ENCODE measurements at regions not wholly inside any gene's neighbourhood (a gene's known extent, or its start where the extent isn't known, plus 50 kb on each side); places are given as distances from the start of the nearest gene placed in this dataset.

DNA sequence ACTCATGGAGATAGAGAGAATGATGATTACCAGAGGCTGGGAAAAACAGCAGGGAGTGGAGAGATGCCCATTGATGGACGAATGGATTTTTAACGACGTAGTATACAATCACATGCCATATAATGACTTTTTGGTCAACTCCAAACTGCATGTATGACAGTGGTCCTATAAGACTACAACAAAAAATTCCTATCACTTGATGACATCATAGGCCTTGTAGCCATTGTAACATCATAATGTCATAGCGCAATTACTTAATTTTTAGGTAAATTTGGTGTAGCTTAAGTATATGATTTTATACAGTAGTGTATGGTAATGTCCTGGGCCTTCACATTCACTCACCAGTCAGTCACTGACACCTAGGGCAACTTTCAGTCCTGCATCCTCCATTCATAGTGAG lies 264.3 kb downstream of the RAP2B start:
- POLR2A ChIA-PET, result no interaction called here
- CTCF ChIA-PET, result no interaction called here

DNA sequence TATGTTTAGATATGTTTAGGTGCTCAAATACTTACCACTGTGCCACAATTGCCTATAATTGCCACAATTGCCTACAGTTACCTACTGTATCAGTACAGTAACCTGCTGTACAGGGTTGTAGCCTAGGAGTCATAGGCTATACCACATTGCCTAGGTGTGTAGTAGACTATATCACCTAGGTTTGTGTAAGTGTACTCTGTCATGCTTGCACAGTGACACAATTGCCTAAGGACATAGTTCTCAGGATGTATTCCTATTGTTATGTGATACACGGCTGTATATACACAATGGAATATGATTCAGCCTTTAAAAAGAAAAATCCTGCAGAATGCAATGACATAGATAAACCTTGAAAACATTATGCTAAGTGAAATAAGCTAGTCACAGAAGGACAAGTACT lies 264.8 kb downstream of the RAP2B start:
- ChIA-PET POLR2A (no interaction called here), CTCF (no interaction called here)

DNA sequence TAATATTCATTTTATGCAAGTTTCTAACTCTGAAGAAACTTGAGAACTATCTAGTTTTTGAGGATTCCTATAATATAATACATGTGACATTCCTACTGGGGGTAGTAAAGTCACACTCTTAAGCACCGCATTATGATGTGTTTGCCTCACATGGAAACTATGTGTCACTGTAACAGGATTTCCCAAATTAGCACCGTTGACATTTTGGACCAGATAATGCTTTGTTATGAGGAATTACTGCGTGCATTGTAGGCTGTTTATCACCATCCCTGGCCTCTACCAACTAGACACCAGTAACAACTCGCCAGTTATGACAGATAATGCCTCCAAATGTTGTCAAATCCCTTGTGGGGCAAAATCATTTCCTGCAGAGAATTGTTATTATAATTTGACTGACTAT lies 267.8 kb downstream of the RAP2B start:
- ChIA-PET CTCF (no interaction called here), POLR2A (no interaction called here)

DNA sequence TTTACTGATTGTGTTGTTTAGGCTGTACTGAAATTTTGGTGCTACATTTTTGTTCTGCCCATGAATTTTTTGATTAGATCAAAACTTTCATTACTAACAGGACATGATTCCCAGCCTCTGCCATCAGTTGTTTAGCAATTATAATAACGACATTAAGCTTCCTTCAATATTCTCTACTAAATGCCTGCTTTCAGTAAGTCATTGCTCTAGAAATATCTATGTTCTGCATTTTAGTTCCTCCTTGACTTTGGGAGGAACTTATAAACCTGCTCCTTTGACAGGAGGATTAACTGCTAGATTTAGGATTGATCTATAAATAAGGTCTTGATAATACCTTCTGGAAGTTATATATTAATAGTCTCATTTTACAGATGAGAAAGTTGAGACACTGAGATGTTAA lies 269.1 kb downstream of the RAP2B start:
- ChIA-PET CTCF (interaction anchor here (0.5 kb wide), 1 partner anchor 324 kb away, joined by 3 read pairs; no protein-coding TSS in a partner anchor), POLR2A (no interaction called here)

DNA sequence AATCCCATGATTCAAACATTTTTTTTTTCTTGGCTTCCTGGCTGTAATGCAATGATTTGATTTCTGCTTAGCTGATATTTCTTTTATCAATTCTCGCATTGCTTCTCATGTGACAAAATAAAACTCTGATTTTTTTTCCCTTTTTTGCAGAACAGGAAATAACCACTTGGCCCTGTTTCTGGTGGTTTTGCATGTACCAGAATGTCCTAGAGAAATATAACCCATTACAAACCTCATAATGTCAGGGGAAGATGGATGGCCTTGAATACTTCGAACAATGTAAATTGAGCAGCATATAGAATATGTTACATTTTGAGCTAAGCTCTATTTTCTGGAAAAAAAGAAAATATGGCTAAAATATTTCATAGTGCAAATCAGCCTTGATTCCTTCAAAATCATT lies 275.6 kb downstream of the RAP2B start:
- ChIA-PET POLR2A (no interaction called here), CTCF (no interaction called here)

DNA sequence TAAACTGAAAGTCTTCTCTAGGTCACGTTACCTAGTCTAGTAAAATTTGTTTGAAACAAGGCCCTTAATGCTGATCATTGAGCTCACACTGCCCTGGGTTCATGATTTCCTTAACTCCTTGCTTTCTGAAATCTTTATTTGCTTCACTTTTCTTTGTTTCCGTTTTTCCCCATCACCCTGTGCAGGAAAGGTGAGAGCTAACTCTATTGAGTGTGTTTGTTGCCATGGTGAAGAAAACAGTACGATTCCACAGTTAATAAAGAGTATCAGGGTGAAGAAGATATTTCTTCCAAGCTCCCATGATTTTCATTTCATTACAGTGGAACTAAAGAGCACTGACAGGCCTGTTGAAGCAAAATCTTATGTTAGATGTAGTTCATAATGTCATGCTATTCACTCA lies 276.2 kb downstream of the RAP2B start:
- POLR2A ChIA-PET, result no interaction called here

DNA sequence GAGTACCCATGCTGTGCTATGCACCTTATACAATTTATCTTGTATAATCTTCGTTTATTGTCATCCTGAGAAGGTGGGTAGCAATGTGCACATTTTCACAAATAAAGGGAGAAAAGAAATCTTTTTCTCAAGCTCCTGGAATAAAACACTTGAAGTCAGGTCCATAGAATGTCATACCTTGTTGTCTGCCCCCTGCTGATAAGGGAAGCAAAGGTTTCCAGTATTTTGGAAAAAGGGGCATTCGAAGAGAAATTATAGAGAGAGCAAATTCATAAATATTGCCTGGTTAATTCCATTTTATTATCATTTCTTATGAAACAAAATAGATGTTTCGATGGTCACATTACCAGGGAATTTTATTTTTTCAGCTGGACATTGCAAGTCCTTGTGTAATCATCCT lies 277.8 kb downstream of the RAP2B start:
- POLR2A ChIA-PET, result no interaction called here
- CTCF ChIA-PET, result no interaction called here

More for the DNA sequence above, 276.2 kb downstream of the RAP2B start:
- CTCF ChIA-PET, result no interaction called here

DNA sequence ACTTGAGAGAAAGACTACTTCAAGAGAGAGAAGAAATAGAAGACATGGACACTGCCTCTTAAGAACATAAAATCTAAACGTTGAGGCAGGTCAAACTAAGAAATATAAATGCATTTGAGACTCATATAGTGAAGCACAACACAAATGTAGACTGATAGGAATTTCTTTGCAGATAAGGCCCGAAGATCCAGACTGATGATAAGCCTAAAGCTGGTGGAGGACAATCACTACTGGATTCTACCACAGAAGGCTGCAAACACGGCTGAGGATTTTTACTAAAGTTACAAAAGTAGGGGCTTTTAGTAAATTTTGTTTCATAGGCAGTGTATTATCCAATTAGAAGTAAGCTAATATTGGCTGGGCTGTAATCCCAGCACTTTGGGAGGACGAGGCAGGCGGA lies 278.3 kb downstream of the RAP2B start:
- CTCF ChIA-PET, result no interaction called here

DNA sequence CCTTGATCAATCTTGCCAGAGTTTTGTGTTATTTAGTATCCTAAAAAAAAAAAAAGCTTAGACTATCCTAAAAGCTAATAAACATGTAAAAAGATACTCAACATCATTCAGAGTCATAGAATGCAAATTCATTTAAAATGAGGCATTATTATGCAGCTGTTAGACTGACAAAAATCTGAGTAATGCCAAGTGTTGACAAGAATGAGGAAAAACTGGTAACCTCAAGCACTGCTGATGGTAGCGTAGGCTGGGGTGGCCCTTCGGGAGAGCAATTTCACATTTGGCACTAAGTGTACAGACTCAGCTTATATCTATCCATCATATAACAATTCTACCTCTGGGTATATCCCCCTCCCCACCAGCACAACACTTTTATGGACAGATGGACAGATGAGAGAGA lies 280.4 kb downstream of the RAP2B start:
- ChIA-PET POLR2A (no interaction called here), CTCF (no interaction called here)

More for the DNA sequence above, 278.3 kb downstream of the RAP2B start:
- POLR2A ChIA-PET, result no interaction called here

DNA sequence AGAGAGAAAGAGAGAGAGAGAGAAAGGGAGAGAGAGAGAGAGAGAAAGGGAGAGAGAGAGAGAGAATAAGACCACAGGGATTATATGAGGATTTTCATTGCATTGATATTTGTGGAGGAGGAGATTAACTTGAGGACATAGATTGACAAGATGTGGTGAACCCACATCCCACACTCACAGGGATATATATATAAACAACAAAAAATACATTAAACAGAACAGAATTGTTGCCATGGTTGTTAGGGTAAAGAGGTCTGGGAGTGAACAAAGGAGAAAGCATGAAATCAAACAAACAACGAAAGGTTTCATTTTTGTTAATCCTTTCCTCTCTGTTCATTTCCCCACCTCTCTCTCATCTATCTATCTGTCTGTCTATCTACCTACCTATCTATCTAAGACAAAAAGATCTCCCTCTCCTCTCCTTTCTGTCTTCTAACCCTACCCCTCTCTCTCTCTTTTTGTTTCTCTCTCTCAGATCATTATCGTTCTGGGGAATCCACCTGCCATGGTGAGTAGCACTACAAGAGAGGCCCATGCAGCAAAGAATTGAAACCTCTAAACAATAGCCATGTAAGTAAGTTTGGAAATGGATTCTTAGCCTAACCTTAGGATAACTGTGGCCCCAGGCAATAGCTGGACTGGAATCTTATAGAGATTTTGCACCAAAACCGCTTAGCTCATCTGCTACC lies 280.9 kb downstream of the RAP2B start:
- ChIA-PET POLR2A (no interaction called here), CTCF (no interaction called here)

DNA sequence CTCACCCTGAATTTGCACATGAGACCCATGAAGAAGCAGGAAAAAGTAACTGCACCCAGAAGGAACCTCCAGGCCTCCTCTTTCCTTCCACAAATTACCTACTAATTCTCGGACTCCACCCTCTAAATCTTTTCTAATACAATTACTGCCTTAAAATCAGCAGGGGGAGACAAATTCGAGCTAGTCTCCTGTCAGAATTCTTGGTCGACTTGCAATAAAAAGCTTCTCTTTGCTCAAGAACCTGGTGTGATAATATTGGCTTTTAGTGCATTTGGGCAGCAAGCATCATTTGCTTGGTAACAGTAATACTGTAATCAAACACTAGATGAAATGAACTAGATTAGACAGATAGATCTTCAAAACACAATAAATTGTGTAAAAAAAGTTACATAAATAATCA lies 281.9 kb downstream of the RAP2B start:
- CTCF ChIA-PET, result no interaction called here
- POLR2A ChIA-PET, result no interaction called here

DNA sequence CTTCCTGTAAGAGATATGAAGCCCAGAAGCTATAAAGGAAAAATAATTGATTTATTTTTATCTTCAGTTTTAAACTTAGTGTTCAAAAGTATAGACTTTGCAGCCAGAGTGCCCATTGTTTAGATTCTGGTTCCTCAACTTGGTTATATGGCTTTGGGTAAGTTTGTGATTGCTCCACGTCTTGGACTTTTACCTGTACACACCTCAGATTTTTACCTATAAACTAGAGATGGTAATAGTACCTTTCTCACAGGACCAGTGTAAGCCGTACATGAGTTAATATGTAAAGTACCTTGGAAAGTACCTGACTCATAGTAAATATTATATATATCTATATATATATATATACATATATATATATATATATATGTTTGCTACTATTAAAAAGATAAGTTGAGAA lies 283.8 kb downstream of the RAP2B start:
- ChIA-PET CTCF (no interaction called here), POLR2A (no interaction called here)

DNA sequence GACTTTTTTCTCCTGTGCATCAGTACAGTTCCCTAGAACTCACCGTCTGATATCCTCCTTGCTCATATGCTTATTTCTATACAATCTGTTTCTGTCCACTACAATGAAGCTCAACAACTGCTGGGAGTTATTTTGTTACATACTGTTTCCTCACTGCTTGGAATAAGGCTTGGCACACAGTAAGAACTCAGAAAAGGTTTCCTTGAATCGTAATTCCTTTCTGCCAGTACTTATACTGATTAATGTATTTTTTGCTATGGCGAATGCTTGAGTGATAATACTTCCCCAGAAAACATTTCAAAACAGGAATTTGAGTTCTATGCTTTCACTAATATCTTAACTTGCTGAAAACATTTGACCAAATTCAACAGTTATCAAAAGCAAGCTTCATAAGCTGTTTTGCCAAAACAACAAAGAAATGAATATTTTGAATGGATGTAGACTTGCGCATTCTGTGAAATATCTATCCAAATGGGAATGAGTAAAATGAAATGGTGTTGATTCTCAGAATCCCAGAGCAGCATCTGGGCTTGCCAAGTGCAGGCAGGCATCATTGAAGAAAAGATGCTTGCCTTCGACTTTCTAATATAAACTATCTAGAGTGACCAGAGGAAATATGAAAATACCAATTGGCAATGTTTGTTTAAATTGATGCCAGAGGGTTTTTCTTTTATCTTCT lies 286.3 kb downstream of the RAP2B start:
- ChIA-PET CTCF (no interaction called here), POLR2A (no interaction called here)

DNA sequence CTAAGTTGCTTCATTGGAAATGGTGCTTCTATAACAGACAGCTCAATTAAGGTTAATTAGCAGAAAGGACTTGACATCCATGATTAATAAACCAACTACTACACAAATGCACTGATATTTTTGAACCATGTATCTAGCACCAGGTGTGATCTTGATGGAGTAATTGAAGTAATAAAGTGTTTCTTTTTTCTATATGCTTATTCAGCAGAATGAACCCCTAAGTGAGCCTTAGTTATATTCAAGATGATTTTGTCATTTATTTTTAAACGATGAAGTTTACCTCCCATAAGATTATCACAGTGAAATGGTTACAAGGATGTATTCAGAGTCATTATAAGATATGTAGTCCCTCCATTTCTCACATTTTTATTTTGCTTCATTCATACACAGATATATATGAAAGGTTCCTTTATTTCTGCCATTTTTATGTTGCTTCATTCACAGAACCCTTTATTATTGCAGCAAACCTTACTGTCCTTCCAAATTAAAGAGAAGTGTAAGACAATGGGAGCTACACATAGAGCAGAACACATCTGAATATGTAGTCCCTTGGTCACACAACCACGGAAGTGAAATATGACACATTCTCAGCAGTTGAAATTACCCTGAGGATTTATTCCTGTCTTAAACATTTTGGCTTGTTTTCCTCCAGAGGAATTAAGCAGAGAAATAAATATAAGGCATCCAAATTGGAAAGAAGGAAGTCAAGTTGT lies 295.0 kb downstream of the RAP2B start:
- ChIA-PET POLR2A (no interaction called here), CTCF (interaction anchor here (0.5 kb wide), 1 partner anchor 9 kb away, joined by 3 read pairs; no protein-coding TSS in a partner anchor)

DNA sequence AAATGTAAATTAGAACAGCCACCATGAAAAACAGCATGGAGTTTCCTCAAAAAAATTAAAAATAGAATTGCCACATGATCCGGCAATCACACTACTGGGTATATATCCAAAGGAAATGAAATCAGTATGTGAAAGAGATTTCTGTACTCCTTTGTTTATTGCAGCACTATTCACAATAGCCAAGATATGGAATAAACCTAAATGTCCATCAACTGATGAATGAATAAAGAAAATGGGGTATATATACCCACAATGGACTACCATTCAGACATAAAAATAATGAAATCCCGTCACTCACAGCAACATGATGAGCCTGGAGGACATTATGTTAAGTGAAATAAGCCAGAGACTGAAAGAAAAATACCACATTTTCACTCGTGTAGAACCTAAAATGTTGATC lies 296.9 kb downstream of the RAP2B start:
- POLR2A ChIA-PET, result no interaction called here
- CTCF ChIA-PET, result no interaction called here

DNA sequence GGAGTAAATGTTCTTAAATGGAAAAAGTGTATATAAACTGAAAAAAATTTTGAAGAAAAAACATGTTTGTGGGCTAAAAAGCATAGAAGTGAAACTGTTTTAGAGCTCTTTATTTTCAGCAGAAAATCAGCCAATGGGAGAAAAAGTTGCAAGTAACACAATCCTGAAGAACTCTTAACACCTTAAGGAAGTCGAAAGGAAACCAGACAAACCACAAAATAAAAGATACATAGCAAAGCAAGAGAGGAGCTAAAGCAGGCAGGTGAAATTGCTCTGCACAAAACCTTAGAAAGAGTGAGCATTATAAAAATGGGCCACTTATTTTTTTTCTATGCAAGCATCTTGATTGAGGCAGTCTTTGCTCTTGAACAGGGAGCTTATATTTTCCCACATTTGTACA lies 300.5 kb downstream of the RAP2B start:
- ChIA-PET CTCF (no interaction called here), POLR2A (interaction anchor here (0.6 kb wide), 1 partner anchor 297 kb away, joined by 7 read pairs; no protein-coding TSS in a partner anchor)

DNA sequence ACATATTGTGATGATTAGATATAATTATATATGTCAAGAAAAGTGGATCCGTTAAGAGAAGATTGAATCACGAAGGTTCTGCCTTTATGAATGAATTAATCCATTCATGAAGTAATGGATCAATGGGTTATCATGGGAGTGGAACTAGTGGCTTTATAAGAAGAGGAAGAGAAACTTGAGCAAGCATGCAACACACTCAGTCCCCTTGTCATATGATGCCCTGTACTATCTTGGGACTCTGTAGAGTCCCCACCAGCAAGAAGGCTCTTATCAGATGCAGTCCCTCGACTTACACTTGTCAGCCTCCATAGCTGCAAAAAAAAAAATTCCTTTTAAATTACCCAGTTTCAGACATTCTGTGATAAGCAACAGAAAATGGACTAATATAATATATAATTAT lies 301.9 kb downstream of the RAP2B start:
- CTCF ChIA-PET, result no interaction called here
- POLR2A ChIA-PET, result no interaction called here

DNA sequence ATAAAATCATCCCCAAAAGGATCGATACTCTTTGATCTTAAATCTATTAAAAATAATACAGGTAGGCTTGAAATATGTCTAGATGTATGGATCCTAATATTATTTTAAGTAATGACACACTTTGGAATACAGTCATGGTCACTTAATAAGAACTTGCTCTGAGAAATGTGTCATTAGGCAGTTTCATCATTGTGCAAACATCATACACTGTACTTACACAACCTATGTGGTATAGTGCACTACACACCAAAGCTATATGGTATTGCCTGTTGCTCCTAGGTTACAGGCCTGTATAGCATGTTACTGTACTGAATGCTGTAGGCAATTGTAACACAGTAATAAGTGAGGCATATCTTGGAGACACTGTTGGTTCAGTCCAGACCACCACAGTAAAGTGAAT lies 307.1 kb downstream of the RAP2B start:
- ChIA-PET CTCF (no interaction called here), POLR2A (no interaction called here)

DNA sequence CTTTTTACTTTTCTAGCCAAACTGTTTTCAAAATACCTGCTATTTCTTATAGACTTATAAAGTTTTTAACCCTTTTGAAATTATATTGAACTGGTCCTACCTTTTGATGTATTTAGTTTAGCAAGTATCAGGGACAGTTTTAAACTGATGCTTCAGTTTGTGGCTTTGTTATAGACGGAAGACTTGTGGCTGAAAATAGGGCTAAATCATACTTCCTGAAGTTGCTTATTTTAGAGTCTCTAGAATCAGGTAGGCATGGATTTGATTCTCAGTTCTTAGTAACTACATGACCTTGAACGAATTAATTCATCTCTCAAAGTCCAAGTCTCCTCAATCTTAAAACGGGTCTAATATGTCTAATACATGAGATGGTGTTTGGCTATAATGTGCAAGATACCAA lies 322.8 kb downstream of the RAP2B start:
- ChIA-PET CTCF (no interaction called here), POLR2A (no interaction called here)

DNA sequence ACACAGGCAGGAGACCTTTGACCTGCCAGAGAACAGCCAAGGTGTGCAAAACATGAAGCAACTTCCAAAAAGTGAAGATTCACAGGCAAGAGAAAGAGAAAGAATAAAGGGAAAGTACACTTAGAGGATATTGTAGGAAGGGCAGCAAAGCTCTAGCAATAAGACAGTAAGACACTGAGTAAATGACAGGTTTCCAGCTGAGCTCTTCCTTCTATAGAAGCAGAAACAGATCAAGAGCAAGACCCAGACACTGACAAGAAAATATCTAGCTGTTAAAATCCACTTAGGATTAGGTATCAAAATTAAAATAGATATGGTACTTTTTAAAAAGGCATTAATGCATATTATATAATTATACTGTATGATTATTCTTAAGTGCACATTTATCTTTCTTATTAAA lies 333.4 kb downstream of the RAP2B start:
- POLR2A ChIA-PET, result no interaction called here

DNA sequence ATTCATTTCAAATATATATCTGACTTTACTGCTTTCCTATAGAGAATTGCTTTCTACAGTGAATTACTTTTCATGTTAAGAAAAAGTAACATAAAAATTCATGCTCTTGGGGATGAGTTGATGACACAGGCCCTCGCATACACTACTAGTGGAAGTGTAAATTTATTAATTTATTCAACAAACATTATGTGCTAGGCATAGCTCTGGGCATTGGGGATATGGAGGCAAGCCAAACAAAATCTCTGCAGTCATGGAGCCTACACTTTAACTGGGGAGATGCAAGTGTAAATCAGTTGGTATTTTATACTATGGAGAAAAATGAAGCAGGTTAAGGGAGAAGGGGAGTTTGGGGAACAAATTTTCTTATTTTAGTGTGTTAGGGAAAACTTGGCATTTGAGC lies 340.7 kb downstream of the RAP2B start:
- ChIA-PET POLR2A (no interaction called here), CTCF (no interaction called here)

More for the DNA sequence above, 333.4 kb downstream of the RAP2B start:
- CTCF ChIA-PET, result no interaction called here

DNA sequence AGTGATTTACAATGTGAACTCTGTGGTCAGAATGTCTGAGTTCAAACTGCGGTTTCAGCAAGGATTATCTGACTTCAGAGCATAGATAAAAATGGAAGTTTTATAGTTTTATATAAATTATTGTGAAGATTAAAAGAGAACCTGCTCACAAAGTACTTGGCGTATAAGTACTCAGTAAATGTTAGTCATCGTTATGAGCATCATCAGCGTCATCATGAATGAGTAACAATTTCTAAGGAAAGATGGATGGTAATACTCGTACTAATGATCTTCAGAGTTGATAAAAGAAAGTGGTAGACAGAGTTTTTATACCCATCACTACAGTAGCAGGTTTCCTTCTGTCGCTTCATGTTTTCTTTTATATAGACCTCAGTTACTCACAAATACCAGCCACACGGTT lies 341.8 kb downstream of the RAP2B start:
- ChIA-PET POLR2A (no interaction called here), CTCF (no interaction called here)
